IPS-18c (cell line): ENCODE measurements at regions not wholly inside any gene's neighbourhood (a gene's known extent, or its start where the extent isn't known, plus 50 kb on each side); places are given as distances from the start of the nearest gene placed in this dataset.

Source experiments
- H3K4me3 ChIP-seq: 2 replicates; pipeline ENCODE4 v1.7.0; 2013; ENCODE audit warnings: low read depth, mild to moderate bottlenecking, low read length, moderate library complexity; ENCODE audit not compliant: insufficient read depth
- H3K9me3 ChIP-seq: one replicate; pipeline ENCODE4 v1.6.1; 2013; ENCODE audit warnings: mild to moderate bottlenecking, low read length, moderate library complexity; ENCODE audit not compliant: control insufficient read depth, insufficient read depth

DNA sequence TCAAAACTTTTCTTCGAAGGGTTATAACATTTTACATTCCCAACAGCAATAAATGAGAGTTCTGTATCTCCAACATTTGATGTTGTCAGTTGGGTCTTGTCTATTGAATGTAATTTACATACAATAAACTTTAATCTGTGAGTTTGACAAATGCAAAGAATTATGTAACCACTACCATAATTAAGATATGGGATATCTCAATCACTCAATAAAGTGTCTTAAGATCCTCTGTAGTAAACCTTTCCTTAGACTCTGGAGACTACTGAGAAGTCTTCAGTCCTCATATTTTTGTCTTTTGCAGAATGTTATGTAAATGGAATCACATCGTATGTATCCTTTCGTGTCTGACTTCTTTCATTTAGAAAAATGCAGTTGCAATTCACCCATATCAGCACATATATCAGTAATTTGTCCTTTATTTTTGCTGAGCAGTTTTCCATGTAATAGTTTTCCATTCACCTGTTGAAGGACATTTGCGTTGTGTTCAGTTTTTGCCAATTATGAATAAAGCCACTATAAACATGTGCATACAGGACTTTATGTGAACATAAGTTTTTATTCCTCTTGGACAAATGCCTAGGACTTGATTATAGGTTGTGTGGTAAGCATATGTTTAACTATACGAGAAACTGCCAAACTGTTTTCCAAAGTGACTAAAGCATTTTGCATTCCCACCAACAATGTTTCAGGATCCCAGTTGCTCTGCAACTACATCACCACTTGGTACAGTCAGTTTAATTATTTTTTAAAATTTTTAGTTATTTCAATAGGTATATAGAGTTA lies 784.6 kb upstream of the ZNF608 start:
- no peak overlapping the region for H3K4me3 ChIP-seq
- no peaks in the 10 kb centered on the region for H3K9me3 ChIP-seq

GRCh38 chr5:125536095-125536494 lies 789.7 kb upstream of the ZNF608 start:
- no peak overlapping the region for H3K4me3 ChIP-seq
- H3K9me3 ChIP-seq = no peaks in the 10 kb centered on the region

GRCh38 chr5:125536582-125536981 lies 790.1 kb upstream of the ZNF608 start:
- Histone ChIP-seq H3K9me3 (no peaks in the 10 kb centered on the region), H3K4me3 (no peak overlapping the region)

DNA sequence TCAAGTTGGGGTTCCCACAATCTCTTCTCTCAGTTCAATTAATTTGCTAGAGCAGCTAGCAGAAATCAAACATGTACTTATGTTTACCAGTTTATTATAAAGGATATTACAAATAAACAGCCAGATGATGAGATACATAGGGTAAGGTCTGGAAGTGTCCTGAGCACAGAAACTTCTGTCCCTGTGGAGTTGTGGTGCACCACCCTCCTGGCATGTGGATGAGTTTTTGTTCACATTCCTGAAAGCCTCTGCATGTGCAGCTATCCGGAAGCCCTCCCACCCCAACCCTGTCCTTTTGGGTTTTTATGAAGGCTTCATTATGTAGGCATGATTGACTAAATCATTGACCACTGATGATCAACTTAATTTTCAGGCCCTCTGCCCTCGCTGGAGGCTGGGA lies 791.2 kb upstream of the ZNF608 start:
- no peak overlapping the region for H3K4me3 ChIP-seq
- no peaks in the 10 kb centered on the region for H3K9me3 ChIP-seq

DNA sequence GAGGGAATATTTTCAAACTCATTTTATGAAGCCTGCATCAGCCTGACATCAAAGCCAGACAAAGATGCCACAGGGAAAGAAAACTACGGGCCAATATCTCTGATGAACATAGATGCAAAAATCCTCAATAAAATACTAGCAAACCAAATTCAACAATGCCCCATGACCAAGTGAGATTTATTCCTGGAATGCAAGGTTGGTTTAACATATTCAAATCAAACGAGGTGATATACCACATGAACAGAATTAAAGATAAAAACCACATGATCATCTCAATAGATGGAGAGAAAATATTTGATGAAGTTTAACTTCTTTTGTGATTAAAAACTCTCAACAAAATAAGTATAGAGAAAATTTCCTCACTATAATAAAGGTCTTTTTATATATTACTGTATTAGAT lies 792.0 kb upstream of the ZNF608 start:
- Histone ChIP-seq H3K4me3 (no peak overlapping the region), H3K9me3 (no peaks in the 10 kb centered on the region)

DNA sequence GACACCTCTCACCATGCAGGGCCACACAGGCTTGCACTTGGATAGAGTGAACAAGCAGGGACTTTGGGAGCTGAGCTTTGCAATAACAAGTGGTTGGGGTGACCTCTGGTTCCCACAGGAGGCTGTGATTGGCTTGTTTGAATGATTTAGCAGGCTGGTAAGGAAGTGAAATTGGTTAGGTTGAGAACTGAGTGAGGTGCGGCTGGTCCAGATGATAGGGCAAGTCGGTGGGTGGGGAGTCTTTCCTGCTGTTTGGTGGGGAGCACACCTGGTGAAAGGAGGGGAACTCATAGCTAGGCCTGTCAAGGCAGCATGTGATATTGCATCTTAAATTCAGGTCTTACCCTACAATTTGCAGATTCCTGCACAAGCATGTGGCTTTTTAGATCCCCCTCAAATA lies 794.6 kb upstream of the ZNF608 start:
- Histone ChIP-seq H3K9me3 (no peaks in the 10 kb centered on the region), H3K4me3 (no peak overlapping the region)

- no peaks in the 10 kb centered on the region for H3K9me3 ChIP-seq
- no peak overlapping the region for H3K4me3 ChIP-seq
Measured at GRCh38 chr5:125549322-125549911, 803.0 kb upstream of the ZNF608 start.

- Histone ChIP-seq H3K9me3 (no peaks in the 10 kb centered on the region), H3K4me3 (no peak overlapping the region)
Measured at GRCh38 chr5:125550274-125550673, 803.8 kb upstream of the ZNF608 start.

GRCh38 chr5:125551246-125551645 lies 804.8 kb upstream of the ZNF608 start:
- no peak overlapping the region for H3K4me3 ChIP-seq
- no peaks in the 10 kb centered on the region for H3K9me3 ChIP-seq

GRCh38 chr5:125551797-125552196 lies 805.4 kb upstream of the ZNF608 start:
- Histone ChIP-seq H3K4me3 (no peak overlapping the region), H3K9me3 (no peaks in the 10 kb centered on the region)

- Histone ChIP-seq H3K4me3 (no peak overlapping the region), H3K9me3 (no peaks in the 10 kb centered on the region)
Measured at GRCh38 chr5:125552486-125552885, 806.0 kb upstream of the ZNF608 start.

GRCh38 chr5:125554355-125554754 lies 807.9 kb upstream of the ZNF608 start:
- Histone ChIP-seq H3K9me3 (no peaks in the 10 kb centered on the region), H3K4me3 (no peak overlapping the region)

- H3K4me3 ChIP-seq = no peak overlapping the region
- H3K9me3 ChIP-seq = no peaks in the 10 kb centered on the region
Measured at GRCh38 chr5:125555591-125555990, 809.2 kb upstream of the ZNF608 start.

- H3K4me3 ChIP-seq = no peak overlapping the region
- no peaks in the 10 kb centered on the region for H3K9me3 ChIP-seq
Measured at GRCh38 chr5:125558016-125558415, 811.6 kb upstream of the ZNF608 start.

GRCh38 chr5:125558466-125558865 lies 812.0 kb upstream of the ZNF608 start:
- H3K9me3 ChIP-seq = no peaks in the 10 kb centered on the region

DNA sequence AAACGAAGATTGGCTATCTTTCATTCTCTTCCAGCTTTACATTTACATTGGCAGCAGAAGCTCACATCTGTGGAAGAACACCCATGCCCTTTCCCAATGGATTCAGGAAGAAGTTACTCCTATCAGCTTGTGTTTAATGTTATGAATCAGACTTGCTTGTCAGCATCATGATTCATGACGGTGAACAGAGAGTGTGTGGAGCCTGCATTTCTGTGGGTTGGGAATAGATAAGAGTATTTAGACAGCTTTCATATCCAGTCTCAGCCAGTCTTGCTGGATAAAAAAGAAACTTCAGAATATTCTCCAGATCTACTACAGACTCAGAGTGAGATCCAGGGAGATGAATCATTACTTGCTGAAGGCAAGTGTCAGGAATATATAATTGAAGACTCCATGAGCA lies 812.9 kb upstream of the ZNF608 start:
- no peaks in the 10 kb centered on the region for H3K9me3 ChIP-seq
- H3K4me3 ChIP-seq = no peak overlapping the region

More at GRCh38 chr5:125558466-125558865, 812.0 kb upstream of the ZNF608 start:
- no peak overlapping the region for H3K4me3 ChIP-seq

- Histone ChIP-seq H3K9me3 (no peaks in the 10 kb centered on the region), H3K4me3 (no peak overlapping the region)
Measured at GRCh38 chr5:125560476-125561225, 814.2 kb upstream of the ZNF608 start.

GRCh38 chr5:125564317-125564975 lies 818.0 kb upstream of the ZNF608 start:
- no peak overlapping the region for H3K4me3 ChIP-seq
- no peaks in the 10 kb centered on the region for H3K9me3 ChIP-seq
